IMR-90 (cell line): ENCODE measurements at regions not wholly inside any gene's neighbourhood (a gene's known extent, or its start where the extent isn't known, plus 50 kb on each side); places are given as distances from the start of the nearest gene placed in this dataset.
A peak's percentile ranks its signal among the peaks of the same experiment; 100 is the strongest.

ENCODE experiments used
- ATAC-seq: fragments of 200-7000 bp; cut with Tn5 transposase; 2 replicates; pipeline ENCODE4 v1.9.1; 2020; ENCODE audit warnings: low read depth, mild to moderate bottlenecking, moderate library complexity
- BruUV-seq: library from RNA; stranded (reverse); fragments of 400-500 nt; replicated peaks from 2 replicates; lab custom pipeline; 2021; lab: Mats Ljungman, UMichigan
- CTCF ChIA-PET: fragments of 300-600 bp; formaldehyde crosslinking; extraction: SDS; loops from one replicate; lab custom pipeline; 2021; ENCODE audit warnings: antibody characterized with exemption; lab: Yijun Ruan, JAX
- POLR2A ChIA-PET: fragments of 300-600 bp; sonication (Branson Sonifier 250); formaldehyde crosslinking; loops from one replicate; lab custom pipeline; 2022; ENCODE audit warnings: antibody characterized with exemption; ENCODE audit not compliant: unreplicated experiment; lab: Charles Lee
- DNase-seq: peaks from one replicate; pipeline ENCODE4 v3.0.0; 2013
- H2AFZ ChIP-seq: replicated peaks from 2 replicates; pipeline ENCODE3; 2013; ENCODE audit warnings: low read length, mild to moderate bottlenecking; ENCODE audit not compliant: poor library complexity
- H2AK5ac ChIP-seq: 2 replicates; pipeline ENCODE4 v1.6.1; 2013; ENCODE audit warnings: low read depth, low read length, inconsistent platforms
- H2AK9ac ChIP-seq: replicated peaks from 2 replicates; pipeline ENCODE3; 2013; ENCODE audit warnings: mild to moderate bottlenecking, low read depth, low read length, moderate library complexity; ENCODE audit not compliant: poor library complexity
- H2BK120ac ChIP-seq: 2 replicates; pipeline ENCODE4 v1.6.1; 2013; ENCODE audit warnings: low read depth, low read length, inconsistent platforms
- H2BK15ac ChIP-seq: 3 replicates; pipeline ENCODE4 v1.6.1; 2013; ENCODE audit warnings: low read depth, low read length, inconsistent platforms
- H2BK20ac ChIP-seq: 2 replicates; pipeline ENCODE4 v1.6.1; 2013; ENCODE audit warnings: low read depth, mild to moderate bottlenecking, inconsistent platforms, low read length, moderate library complexity
- H2BK5ac ChIP-seq: 2 replicates; pipeline ENCODE4 v1.6.1; 2013; ENCODE audit warnings: mild to moderate bottlenecking, low read depth, low read length, inconsistent platforms; ENCODE audit not compliant: poor library complexity, severe bottlenecking
- H3K14ac ChIP-seq: replicated peaks from 2 replicates; pipeline ENCODE4 v1.6.1; 2013; ENCODE audit warnings: low read depth, low read length, inconsistent platforms
- H3K18ac ChIP-seq: 2 replicates; pipeline ENCODE4 v1.6.1; 2013; ENCODE audit warnings: low read depth, low read length, control low read depth
- H3K23ac ChIP-seq: 2 replicates; pipeline ENCODE4 v1.6.1; 2013; ENCODE audit warnings: low read depth, low read length, inconsistent platforms
- H3K27ac ChIP-seq: 2 replicates; pipeline ENCODE4 v1.5.1; 2013; ENCODE audit warnings: mild to moderate bottlenecking, control low read depth, low read length; ENCODE audit not compliant: insufficient read depth
- H3K27me3 ChIP-seq: 2 replicates; pipeline ENCODE4 v1.6.1; 2013; ENCODE audit warnings: low read length; ENCODE audit not compliant: control insufficient read depth, insufficient read depth
- H3K36me3 ChIP-seq: 2 replicates; pipeline ENCODE4 v1.6.1; 2013; ENCODE audit warnings: low read length, mixed read lengths; ENCODE audit not compliant: control insufficient read depth, insufficient read depth
- H3K4ac ChIP-seq: 2 replicates; pipeline ENCODE4 v1.6.1; 2013; ENCODE audit warnings: low read depth, low read length, inconsistent platforms
- H3K4me1 ChIP-seq: 2 replicates; pipeline ENCODE4 v1.6.1; 2013; ENCODE audit warnings: low read length, mixed read lengths; ENCODE audit not compliant: control insufficient read depth, insufficient read depth
- H3K4me2 ChIP-seq: 2 replicates; pipeline ENCODE4 v1.6.1; 2013; ENCODE audit warnings: low read depth, mild to moderate bottlenecking, control low read depth, low read length, moderate library complexity
- H3K4me3 ChIP-seq: 2 replicates; pipeline ENCODE4 v1.5.1; 2013; ENCODE audit warnings: low read depth, mild to moderate bottlenecking, control low read depth, low read length, moderate library complexity; ENCODE audit not compliant: insufficient read depth
- H3K56ac ChIP-seq: 2 replicates; pipeline ENCODE4 v1.6.1; 2013; ENCODE audit warnings: low read length, inconsistent platforms; ENCODE audit not compliant: insufficient read depth; ENCODE audit errors: extremely low read depth
- H3K79me1 ChIP-seq, 2 experiments: 2 replicates each; pipeline ENCODE4 v1.6.1; 2013; ENCODE audit warnings: low read length in 2 of 2, inconsistent platforms in 1 of 2, low read depth in 1 of 2
- H3K9ac ChIP-seq: 2 replicates; pipeline ENCODE4 v1.6.1; 2013; ENCODE audit warnings: low read depth, low read length, control low read depth
- H3K9me1 ChIP-seq: 2 replicates; pipeline ENCODE4 v1.6.1; 2013; ENCODE audit warnings: low read length, inconsistent platforms; ENCODE audit not compliant: insufficient read depth
- H3K9me3 ChIP-seq: 2 replicates; pipeline ENCODE4 v1.6.1; 2013; ENCODE audit warnings: low read length; ENCODE audit not compliant: control insufficient read depth, insufficient read depth
- H4K20me1 ChIP-seq: 2 replicates; pipeline ENCODE4 v1.6.1; 2013; ENCODE audit warnings: low read length, inconsistent platforms; ENCODE audit not compliant: insufficient read depth
- H4K5ac ChIP-seq: 2 replicates; pipeline ENCODE4 v1.6.1; 2013; ENCODE audit warnings: mild to moderate bottlenecking, low read depth, low read length, control low read depth
- H4K8ac ChIP-seq, 2 experiments: 2 replicates each; pipeline ENCODE4 v1.6.1; 2013; ENCODE audit warnings: low read depth in 2 of 2, low read length in 2 of 2, control low read depth in 1 of 2, inconsistent platforms in 1 of 2
- H4K91ac ChIP-seq: 2 replicates; pipeline ENCODE4 v1.6.1; 2013; ENCODE audit warnings: low read depth, low read length, inconsistent platforms; ENCODE audit not compliant: insufficient read depth
- FOS ChIP-seq: fragments of 150-350 bp; IDR thresholded peaks from 2 replicates; pipeline ENCODE4 v1.6.1; 2016; ENCODE audit warnings: low read depth, low read length
- POLR2A ChIP-seq: IDR thresholded peaks from 2 replicates; pipeline ENCODE4 v1.6.1; 2012; ENCODE audit warnings: mild to moderate bottlenecking, low read depth, low read length
- WGBS, 2 experiments: methylation state at CpG; one replicate each; pipeline versions ENCODE4 v1.1.5 to v1.1.7; 2013; ENCODE audit warnings: missing lambda C conversion rate in 2 of 2; ENCODE audit not compliant: insufficient read length in 1 of 2; ENCODE audit errors: extremely low coverage in 2 of 2; 5-methylcytosine and 5-hydroxymethylcytosine counted together
- dilution Hi-C: fragments of 300-500 bp; cut with HindIII; formaldehyde crosslinking; loops from one replicate; pipeline ENCODE4 v1.14.3; 2018; ENCODE audit warnings: low sequenced_read_pairs; ENCODE audit not compliant: unreplicated experiment
- in situ Hi-C: fragments of 300-500 bp; cut with MboI; formaldehyde crosslinking; loops from 3 replicates; pipeline ENCODE4 v1.14.3; 2019; ENCODE audit warnings: low sequenced_read_pairs, inconsistent platforms, mixed read lengths
- intact Hi-C: fragments of 100-400 bp; cut with micrococcal nuclease; formaldehyde crosslinking; loops from 2 replicates; pipeline ENCODE4 v1.10.0; 2022

DNA sequence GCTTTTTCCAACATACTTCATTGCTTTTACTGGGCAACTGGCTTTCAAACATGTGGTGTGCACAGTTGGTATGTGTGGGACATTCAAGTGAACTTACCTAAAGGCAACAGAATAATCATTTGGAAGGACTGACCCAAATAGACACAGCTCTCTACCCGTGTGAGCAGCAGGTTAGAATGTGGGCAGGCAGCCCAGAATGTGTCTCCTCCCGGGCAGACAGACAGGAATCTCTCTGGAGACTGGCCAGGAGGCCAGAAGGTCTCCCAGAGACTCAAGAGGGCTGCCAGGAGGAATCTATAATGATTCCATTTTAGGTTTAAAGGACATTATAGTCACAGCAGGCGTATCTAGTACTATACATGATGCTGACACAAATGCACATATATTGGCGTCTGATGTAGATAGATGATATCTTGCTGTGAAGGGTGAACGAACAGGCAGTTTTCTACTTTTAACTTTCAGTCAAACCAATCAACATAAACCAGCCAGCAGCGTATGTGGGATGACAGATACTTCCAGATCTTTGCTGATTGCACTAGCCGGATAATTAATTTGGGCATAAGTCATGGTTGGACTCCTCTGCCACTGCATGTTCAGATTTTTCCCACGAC, 297.4 kb upstream of the ZNF608 start:
- no CpG with 5 or more reads among the region's 8 CpGs for WGBS, 2 experiments
- no peak overlapping the region; the same call in 1 of the 2 replicates for H4K91ac ChIP-seq
- H4K20me1 ChIP-seq, result no peaks in the 10 kb centered on the region
- TF ChIP-seq POLR2A (no peak), FOS (no peak)
- intact Hi-C loops, result no loop called here
- H2AFZ ChIP-seq, result no peak overlapping the region
- H3K4me1 ChIP-seq, result peaks cover 13% of the 10 kb centered on the region; the same call in 1 of the 2 replicates
- H3K18ac ChIP-seq, result no peak overlapping the region
- no TSS peak for BruUV-seq
- no peak overlapping the region for H2AK9ac ChIP-seq
- H2BK15ac ChIP-seq, result 0 out of 3 replicates have a peak overlapping the region, but pooled peaks have one; percentile 21
- ATAC-seq, result peak; percentile 49
- H3K27me3 ChIP-seq, result no peaks in the 10 kb centered on the region
- peaks cover 5% of the 10 kb centered on the region; the same call in 1 of the 2 replicates for H3K9me1 ChIP-seq
- POLR2A ChIA-PET, result no interaction called here
- H3K4me3 ChIP-seq, result no peak overlapping the region
- CTCF ChIA-PET, result interaction anchor here (0.6 kb wide), 1 partner anchor 80 kb away, joined by 5 read pairs; no protein-coding TSS in a partner anchor
- no peak overlapping the region for H3K56ac ChIP-seq
- H2BK20ac ChIP-seq, result peak overlapping the region; percentile 67
- peak overlapping the region; percentile 5 for H3K14ac ChIP-seq
- no peaks in the 10 kb centered on the region for H3K79me1 ChIP-seq
- 0 out of 2 replicates have a peak overlapping the region, but pooled peaks have one; percentile 1 for H2AK5ac ChIP-seq
- H3K23ac ChIP-seq, result no peak overlapping the region
- H4K5ac ChIP-seq, result no peak overlapping the region
- H2BK120ac ChIP-seq, result peak overlapping the region; percentile 38; the same call in 1 of the 2 replicates
- H4K8ac ChIP-seq, result no peak overlapping the region; a peak in 1 of 4 replicates
- dilution Hi-C loops, result no loop called here
- DNase-seq, result peak; percentile 56
- no peak overlapping the region for H3K4me2 ChIP-seq
- in situ Hi-C loops, result no loop called here
- H3K36me3 ChIP-seq, result no peaks in the 10 kb centered on the region
- H3K9ac ChIP-seq, result no peak overlapping the region
- H3K27ac ChIP-seq, result no peak overlapping the region
- H3K4ac ChIP-seq, result peak overlapping the region; percentile 17
- H3K9me3 ChIP-seq, result no peaks in the 10 kb centered on the region
- H2BK5ac ChIP-seq, result no peak overlapping the region
